SW 1271 (cell line): ENCODE measurements at regions not wholly inside any gene's neighbourhood (a gene's known extent, or its start where the extent isn't known, plus 50 kb on each side); places are given as distances from the start of the nearest gene placed in this dataset.

Experiments
- DNase-seq, 2 experiments: peaks; one replicate each; lab custom pipeline; 2025; lab: John Stamatoyannopoulos, UW

GRCh38 chr5:98454407-98454806 lies 319.1 kb upstream of the RGMB start:
- DNase-seq = peak in 1 of 2 experiments; percentile 58

GRCh38 chr5:98454904-98455303 lies 318.6 kb upstream of the RGMB start:
- DNase-seq = peak; percentile 77 to 95

- no peak for DNase-seq
Measured at GRCh38 chr5:98455665-98456064, 317.8 kb upstream of the RGMB start.

- no peak for DNase-seq
Measured at GRCh38 chr5:98458004-98458403, 315.5 kb upstream of the RGMB start.

GRCh38 chr5:98458726-98459125 lies 314.7 kb upstream of the RGMB start:
- DNase-seq = no peak

- DNase-seq = no peak
Measured at GRCh38 chr5:98460536-98460935, 312.9 kb upstream of the RGMB start.

GRCh38 chr5:98461485-98461884 lies 312.0 kb upstream of the RGMB start:
- no peak for DNase-seq

- DNase-seq = no peak
Measured at GRCh38 chr5:98463222-98463621, 310.2 kb upstream of the RGMB start.

- DNase-seq = no peak
Measured at GRCh38 chr5:98463676-98464075, 309.8 kb upstream of the RGMB start.

- no peak for DNase-seq
Measured at GRCh38 chr5:98464737-98465330, 308.6 kb upstream of the RGMB start.

- peak; percentile 63 to 89 for DNase-seq
Measured at GRCh38 chr5:98468188-98468869, 305.1 kb upstream of the RGMB start.

GRCh38 chr5:98470747-98471146 lies 302.7 kb upstream of the RGMB start:
- no peak for DNase-seq

- DNase-seq = no peak
Measured at GRCh38 chr5:98471458-98471857, 302.0 kb upstream of the RGMB start.

- no peak for DNase-seq
Measured at GRCh38 chr5:98474216-98474615, 299.2 kb upstream of the RGMB start.

- no peak for DNase-seq
Measured at GRCh38 chr5:98474782-98475181, 298.7 kb upstream of the RGMB start.

GRCh38 chr5:98482321-98483300 lies 290.9 kb upstream of the RGMB start:
- no peak for DNase-seq

- no peak for DNase-seq
Measured at GRCh38 chr5:98483301-98483685, 290.2 kb upstream of the RGMB start.

- DNase-seq = no peak
Measured at GRCh38 chr5:98489021-98489420, 284.4 kb upstream of the RGMB start.

- DNase-seq = no peak
Measured at GRCh38 chr5:98490348-98490747, 283.1 kb upstream of the RGMB start.

GRCh38 chr5:98492258-98492657 lies 281.2 kb upstream of the RGMB start:
- DNase-seq = no peak

GRCh38 chr5:98497418-98497817 lies 276.0 kb upstream of the RGMB start:
- DNase-seq = no peak

GRCh38 chr5:98498028-98498427 lies 275.4 kb upstream of the RGMB start:
- DNase-seq = no peak

- DNase-seq = no peak
Measured at GRCh38 chr5:98499892-98500291, 273.6 kb upstream of the RGMB start.
